GM19372 (cell line): ENCODE measurements at regions not wholly inside any gene's neighbourhood (a gene's known extent, or its start where the extent isn't known, plus 50 kb on each side); places are given as distances from the start of the nearest gene placed in this dataset.
"Not testable (repeated sequence)": the region's sequence is repeated elsewhere in the genome, so short reads cannot be mapped to it uniquely, and the experiment has no call there.

Experiments used
- ATAC-seq: cut with Tn5 transposase; IDR thresholded peaks from one replicate; pipeline ENCODE4 v1.9.1; 2021; ENCODE audit warnings: mild to moderate bottlenecking, low read depth, moderate library complexity; ENCODE audit not compliant: unreplicated experiment

- ATAC-seq, result no peak
Measured at GRCh38 chr3:81068546-81068945, 692.9 kb downstream of the GBE1 start.

DNA sequence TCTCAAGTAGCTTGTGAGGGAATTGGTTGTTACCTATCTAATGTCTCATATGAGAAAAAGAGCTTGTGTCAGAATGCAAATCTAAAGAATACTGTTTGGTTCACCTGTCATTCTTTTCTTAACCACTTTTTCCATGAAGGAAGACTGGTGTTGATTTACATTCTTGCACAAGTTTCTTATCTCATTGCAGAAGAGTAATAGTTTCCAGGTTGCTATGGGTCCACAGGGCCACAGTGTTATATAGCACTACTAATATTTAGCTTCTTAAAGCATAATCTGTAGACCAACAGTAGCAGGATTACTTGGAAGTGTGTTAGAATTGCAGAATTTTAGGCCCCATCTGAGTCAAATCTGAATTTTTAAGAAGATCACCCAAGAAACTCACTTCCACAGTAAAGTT, 697.5 kb downstream of the GBE1 start:
- no peak for ATAC-seq

DNA sequence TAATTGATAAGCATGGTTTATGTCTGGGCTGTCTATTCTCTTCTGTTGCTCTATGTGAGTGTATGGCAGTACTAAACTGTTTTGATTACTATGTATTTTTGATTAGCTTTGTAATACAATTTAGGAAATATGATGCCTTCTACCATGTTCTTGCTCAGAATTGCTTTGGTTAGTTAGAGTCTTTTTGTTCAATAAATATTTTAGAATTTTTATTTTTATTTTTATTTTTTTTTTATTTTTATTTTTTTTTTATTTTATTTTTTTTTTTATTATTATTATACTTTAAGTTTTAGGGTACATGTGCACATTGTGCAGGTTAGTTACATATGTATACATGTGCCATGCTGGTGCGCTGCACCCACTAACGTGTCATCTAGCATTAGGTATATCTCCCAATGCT, 710.3 kb downstream of the GBE1 start:
- ATAC-seq, result not testable (repeated sequence)

GRCh38 chr3:81048058-81048665, 713.3 kb downstream of the GBE1 start:
- ATAC-seq, result no peak

DNA sequence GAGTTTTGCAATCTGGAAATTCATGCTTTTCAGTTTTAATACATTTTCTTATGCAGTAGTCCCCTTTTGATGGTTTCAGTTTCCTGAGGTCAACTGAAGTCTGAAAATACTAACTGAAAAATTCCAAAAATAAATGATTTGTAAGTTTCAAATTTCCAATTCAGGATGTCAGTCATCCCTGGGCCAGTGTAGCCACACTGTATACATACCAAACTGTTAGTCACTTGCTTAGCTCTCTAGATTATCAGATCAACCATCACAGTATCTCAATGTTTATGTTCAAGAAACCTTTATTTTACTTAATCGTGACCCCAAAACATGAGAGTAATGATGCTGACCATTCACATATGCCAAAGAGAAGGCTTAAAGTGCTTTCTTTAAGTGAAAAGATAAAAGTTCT, 715.5 kb downstream of the GBE1 start:
- ATAC-seq, result no peak

DNA sequence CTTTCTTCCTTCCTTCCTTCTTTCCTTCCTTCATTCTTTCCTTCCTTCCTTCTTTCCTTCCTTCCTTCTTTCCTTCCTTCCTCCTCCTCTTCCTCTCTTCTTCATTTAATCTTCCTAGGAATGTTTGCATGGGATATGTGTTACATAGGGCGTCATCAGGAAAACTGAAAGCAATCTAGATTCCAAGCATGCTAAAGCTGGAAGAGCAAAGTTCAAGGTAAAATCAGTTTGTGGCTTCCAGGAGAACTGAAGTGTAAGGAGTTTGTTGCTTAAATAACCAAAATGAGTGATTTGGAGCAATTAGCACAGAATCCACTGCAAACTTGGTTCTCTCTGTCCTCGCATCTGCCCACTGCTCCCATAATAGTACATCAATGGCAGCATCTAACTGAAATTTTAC, 716.2 kb downstream of the GBE1 start:
- no peak for ATAC-seq

DNA sequence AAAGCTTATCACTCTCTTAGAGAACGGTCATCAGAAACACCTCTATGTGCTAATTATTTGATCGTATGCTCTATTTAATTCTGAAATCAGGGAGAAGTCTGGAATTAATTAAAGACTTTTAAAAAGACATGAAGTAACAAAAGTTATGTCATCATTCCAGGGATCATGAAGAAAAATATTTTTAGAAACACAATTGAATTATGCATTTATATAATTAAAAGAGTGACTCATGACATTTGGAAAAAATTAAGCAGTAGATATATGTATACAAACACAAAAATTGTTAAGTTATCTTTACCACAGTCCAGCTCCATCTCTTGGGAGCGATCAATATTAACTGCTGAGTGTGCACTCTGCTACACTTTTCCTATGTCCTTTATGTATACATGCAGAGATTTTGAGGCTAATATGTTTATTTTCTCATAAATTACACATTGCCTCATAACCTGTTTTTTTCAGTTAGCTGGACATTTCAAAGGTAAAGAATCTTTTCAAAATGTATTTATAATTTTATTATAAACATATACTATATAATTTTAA, 717.7 kb downstream of the GBE1 start:
- no peak for ATAC-seq

DNA sequence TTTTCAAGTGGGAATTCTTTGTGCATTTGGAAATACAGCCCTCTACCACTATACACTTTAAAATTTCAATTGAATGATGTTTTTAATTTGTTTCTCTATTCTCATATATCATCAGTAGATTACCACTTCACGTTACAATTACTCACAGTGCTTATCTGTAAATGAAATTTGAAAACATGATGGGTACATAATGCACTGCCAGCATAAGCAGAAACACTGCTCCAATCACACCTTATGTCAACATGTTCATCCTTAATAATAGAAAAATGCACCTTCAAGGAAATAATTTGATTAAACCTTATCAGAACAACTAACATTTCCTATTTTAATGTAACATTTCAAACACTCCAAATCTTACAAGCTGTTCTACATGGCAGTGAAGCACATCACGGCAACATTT, 718.4 kb downstream of the GBE1 start:
- no peak for ATAC-seq

GRCh38 chr3:81041331-81041730, 720.1 kb downstream of the GBE1 start:
- ATAC-seq, result no peak

DNA sequence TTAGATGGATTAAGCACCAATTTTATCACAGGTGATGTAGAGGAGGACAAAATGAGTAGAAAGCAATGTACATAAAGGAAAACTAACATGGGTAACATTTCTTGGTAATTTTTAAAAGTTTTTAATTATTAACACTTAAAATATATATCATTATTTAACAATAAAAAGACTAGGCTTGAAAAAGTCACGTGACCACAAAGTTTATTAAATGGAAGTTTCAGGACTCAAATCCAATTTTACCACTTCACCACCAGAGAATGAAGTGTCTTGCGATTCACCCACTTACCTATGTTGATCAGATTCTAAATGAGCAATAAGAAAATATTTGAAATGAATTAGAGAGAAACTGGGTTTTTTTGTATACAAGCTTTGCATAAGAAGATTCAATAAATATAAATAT, 721.3 kb downstream of the GBE1 start:
- no peak for ATAC-seq

DNA sequence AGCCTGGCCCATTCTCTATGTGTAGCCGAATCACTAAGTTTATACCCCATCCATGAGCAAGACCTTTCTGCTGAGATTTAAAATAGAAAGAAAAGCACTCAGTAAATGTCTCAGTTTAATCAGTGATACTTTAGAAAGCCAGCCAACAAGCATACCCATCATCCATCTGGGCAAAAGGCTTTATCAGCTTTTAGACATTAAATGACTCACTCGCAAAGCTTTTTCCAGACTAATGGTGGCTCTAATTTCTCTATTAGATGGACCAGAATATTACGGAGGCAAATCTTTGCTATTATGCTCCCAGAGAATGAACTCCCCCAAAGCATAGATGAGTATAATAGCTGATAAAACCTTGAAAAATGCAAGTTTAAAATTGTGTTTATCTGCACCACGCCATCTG, 727.8 kb downstream of the GBE1 start:
- ATAC-seq, result no peak

- ATAC-seq, result no peak
Measured at GRCh38 chr3:81033185-81033584, 728.3 kb downstream of the GBE1 start.

- no peak for ATAC-seq
Measured at GRCh38 chr3:81029861-81030260, 731.6 kb downstream of the GBE1 start.

GRCh38 chr3:81027344-81027743, 734.1 kb downstream of the GBE1 start:
- ATAC-seq, result no peak

DNA sequence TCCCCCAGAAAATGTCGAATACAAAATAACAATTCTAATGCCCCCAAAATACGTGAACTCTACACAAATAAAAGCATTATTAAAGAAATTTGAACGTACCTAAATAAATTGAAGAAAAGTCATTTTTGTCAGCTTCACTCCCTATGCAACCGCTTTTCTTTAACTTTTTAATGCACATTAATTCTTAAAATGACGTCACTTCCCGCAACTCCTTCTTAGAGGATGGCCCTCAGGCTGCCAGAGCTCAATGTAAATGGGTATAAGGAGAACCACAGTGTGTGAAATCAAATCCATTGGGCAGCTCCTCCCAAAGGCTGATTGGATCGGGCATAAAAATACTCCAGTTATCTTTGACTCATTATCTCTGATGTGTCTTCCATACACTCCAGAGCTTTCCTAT, 736.9 kb downstream of the GBE1 start:
- ATAC-seq, result no peak

DNA sequence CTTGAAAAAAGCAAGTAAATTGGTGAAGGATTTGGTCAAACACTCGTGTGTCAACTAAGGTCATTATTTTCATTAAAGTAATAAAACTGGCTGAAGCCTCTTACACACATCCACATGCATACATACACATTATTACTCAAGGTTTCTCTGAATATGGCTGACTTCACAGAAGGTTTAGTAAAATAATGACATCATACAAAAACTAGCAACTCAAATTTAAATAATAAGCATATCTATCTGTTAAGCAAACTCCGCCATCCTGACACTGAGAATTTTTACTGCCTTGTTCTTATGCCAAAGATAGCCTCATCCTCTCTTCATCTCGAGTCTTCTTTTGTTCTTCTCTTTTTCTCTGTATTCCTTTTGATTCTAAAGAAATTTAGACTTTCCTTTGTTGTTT, 739.1 kb downstream of the GBE1 start:
- ATAC-seq, result no peak

GRCh38 chr3:81013360-81013759, 748.1 kb downstream of the GBE1 start:
- no peak for ATAC-seq

GRCh38 chr3:81005992-81006391, 755.5 kb downstream of the GBE1 start:
- ATAC-seq, result no peak

DNA sequence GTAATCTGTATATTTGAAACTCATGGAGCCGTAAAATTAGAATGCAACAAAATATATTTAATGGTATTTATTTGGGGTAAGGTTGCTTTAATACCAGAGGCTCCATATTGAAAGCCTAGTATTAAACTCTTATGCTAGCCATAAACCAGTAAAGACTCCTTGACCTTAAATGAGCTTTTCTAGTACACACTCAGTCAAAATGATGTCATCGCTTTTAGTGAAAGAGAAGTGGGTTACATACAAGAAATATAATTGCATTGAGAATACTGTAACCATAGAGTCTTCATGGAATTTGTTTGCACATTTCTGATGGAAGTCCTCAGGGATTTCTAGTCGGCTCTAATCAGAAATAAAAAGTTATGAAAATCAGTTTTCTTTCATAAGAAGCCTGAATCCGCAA, 757.6 kb downstream of the GBE1 start:
- ATAC-seq, result no peak

DNA sequence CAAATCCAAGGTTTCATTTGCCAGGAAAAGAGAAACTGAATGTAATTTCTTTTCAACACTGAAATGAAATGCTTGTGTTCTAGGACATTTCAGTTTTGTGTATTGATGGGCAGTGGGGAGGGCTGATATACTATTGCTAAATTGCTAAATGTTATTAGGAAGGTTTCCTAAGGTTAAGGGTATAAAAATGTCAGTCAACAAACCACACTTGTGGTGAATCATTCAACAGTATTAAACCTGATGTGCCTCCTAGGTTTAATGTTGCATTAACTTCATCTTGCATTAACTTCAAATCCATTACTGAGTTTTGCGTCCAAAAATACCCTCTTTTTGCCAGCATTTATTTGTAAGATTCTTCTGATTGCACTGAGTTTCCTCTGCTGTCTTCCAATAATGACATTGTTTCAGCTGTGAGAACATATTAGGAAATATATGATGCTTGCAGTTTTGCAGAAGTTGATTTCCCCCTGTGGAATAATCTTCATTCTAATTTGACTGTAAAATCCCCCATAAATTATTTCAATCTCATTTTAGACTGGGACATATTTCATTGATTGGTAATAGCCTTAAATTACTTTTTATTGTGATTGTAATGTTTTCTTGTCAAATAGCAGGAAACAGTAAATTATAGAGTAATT, 758.3 kb downstream of the GBE1 start:
- no peak for ATAC-seq

GRCh38 chr3:80999481-80999880, 762.0 kb downstream of the GBE1 start:
- no peak for ATAC-seq

DNA sequence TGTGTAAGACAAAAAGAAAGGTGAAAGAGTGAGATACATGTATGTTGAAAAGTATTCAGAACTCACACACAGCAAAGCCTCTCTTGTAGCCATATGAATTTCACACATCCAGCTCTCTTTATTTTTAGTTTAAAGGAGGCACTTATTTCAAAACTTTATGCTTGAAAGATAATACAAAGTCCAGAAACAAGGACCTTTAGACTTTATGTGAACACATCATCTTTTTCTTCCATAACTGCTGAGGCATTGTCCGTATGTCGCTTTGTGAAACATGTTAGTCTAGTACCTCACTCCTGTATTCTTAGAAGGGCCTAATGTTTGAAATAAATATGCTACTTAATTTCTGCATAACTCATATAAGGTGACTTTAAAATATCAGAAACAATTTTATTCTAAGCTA, 763.4 kb downstream of the GBE1 start:
- ATAC-seq, result no peak
